ENCODE measurements at regions not wholly inside any gene's neighbourhood (a gene's known extent, or its start where the extent isn't known, plus 50 kb on each side); places are given as distances from the start of the nearest gene placed in this dataset.

GRCh38 chr5:143938230-143938629, 126.3 kb downstream of the HMHB1 start:
- Histone ChIP-seq H3K9me3 (peaks cover 5% of the 10 kb centered on the region; the same call in 1 of the 2 replicates), H3F3A (replicated peaks; ENCODE audit: insufficient read depth) (no peaks in the 10 kb centered on the region), H3K4me2 (no peak overlapping the region), H3K27ac (ENCODE audit: low read depth in 2 of 2, low read length in 1 of 2) (no peak overlapping the region), H3K9ac (no peak overlapping the region), H3K9me2 (no peaks in the 10 kb centered on the region), H3K27me3 (ENCODE audit: insufficient read depth) (no peaks in the 10 kb centered on the region), H3K36me3 (replicated peaks in 1 of 2; ENCODE audit: control insufficient read depth in 1 of 2, insufficient read depth in 2 of 2, low read length in 1 of 2) (no peaks in the 10 kb centered on the region), H3K4me1 (ENCODE audit: control insufficient read depth in 1 of 2, insufficient read depth in 2 of 2, low read depth in 1 of 2, low read length in 1 of 2) (no peaks in the 10 kb centered on the region), H4K20me1 (ENCODE audit: insufficient read depth) (no peaks in the 10 kb centered on the region), H2AFZ (ENCODE audit: low read depth) (no peak overlapping the region), H3K79me2 (ENCODE audit: insufficient read depth) (no peaks in the 10 kb centered on the region), H3K4me3 (ENCODE audit: low read depth in 2 of 2, low read length in 1 of 2) (no peak overlapping the region)
- CTCF ChIA-PET = no interaction called here
- TF ChIP-seq NRF1 (IDR thresholded peaks at IDR 0.05; ENCODE audit: low read depth, low read length) (no peak), RCOR1 (IDR thresholded peaks at IDR 0.05; ENCODE audit: low read length) (no peak)
- no peak for DNase-seq
- POLR2A ChIA-PET = no interaction called here

GRCh38 chr5:143946837-143947236, 134.9 kb downstream of the HMHB1 start:
- Histone ChIP-seq H3K27me3 (ENCODE audit: insufficient read depth) (no peaks in the 10 kb centered on the region), H4K20me1 (ENCODE audit: insufficient read depth) (no peaks in the 10 kb centered on the region), H3K9me3 (peaks cover 22% of the 10 kb centered on the region; the same call in 1 of the 2 replicates), H3K9me2 (no peaks in the 10 kb centered on the region), H3K36me3 (replicated peaks in 1 of 2; ENCODE audit: control insufficient read depth in 1 of 2, insufficient read depth in 2 of 2, low read length in 1 of 2) (no peaks in the 10 kb centered on the region), H3K9ac (no peak overlapping the region), H3K4me2 (no peak overlapping the region), H3K27ac (ENCODE audit: low read depth in 2 of 2, low read length in 1 of 2) (no peak overlapping the region), H3K4me1 (ENCODE audit: control insufficient read depth in 1 of 2, insufficient read depth in 2 of 2, low read depth in 1 of 2, low read length in 1 of 2) (no peaks in the 10 kb centered on the region), H3K4me3 (ENCODE audit: low read depth in 2 of 2, low read length in 1 of 2) (no peak overlapping the region), H2AFZ (ENCODE audit: low read depth) (no peak overlapping the region), H3F3A (replicated peaks; ENCODE audit: insufficient read depth) (no peaks in the 10 kb centered on the region), H3K79me2 (ENCODE audit: insufficient read depth) (no peaks in the 10 kb centered on the region)
- TF ChIP-seq SMC3 (IDR thresholded peaks at IDR 0.05; ENCODE audit: low read depth, low read length) (no peak), IRF3 (IDR thresholded peaks at IDR 0.05; ENCODE audit: low read depth, low read length) (no peak), JUND (IDR thresholded peaks at IDR 0.05) (no peak), RAD21 (IDR thresholded peaks at IDR 0.05; ENCODE audit: low read length) (no peak), EP300 (IDR thresholded peaks at IDR 0.05; ENCODE audit: borderline replicate concordance in 1 of 2, low read depth in 1 of 2, low read length in 1 of 2) (no peak), RCOR1 (IDR thresholded peaks at IDR 0.05; ENCODE audit: low read length) (no peak), CTCF (IDR thresholded peaks at IDR 0.05) (no peak), USF2 (IDR thresholded peaks at IDR 0.05; ENCODE audit: borderline replicate concordance, low read depth, low read length) (no peak), REST (IDR thresholded peaks at IDR 0.05; ENCODE audit: low read depth, low read length) (no peak), FOXJ3 (CRISPR knock-in tag; IDR thresholded peaks at IDR 0.05) (no peak), TCF12 (IDR thresholded peaks at IDR 0.05) (no peak), CHD2 (IDR thresholded peaks at IDR 0.05; ENCODE audit: low read length, partially characterized antibody) (no peak), EZH2phosphoT487 (IDR thresholded peaks at IDR 0.05; ENCODE audit: borderline replicate concordance, low read depth) (no peak), NRF1 (IDR thresholded peaks at IDR 0.05; ENCODE audit: low read depth, low read length) (no peak), MAX (IDR thresholded peaks at IDR 0.05; ENCODE audit: low read depth) (no peak)
- WGBS (ENCODE audit: low lambda C conversion rate) = 37% methylated on average over 1 of the region's 1 CpG
- CTCF ChIA-PET = no interaction called here
- DNase-seq = no peak
- POLR2A ChIA-PET = no interaction called here
